H1 (cell line): ENCODE measurements at regions not wholly inside any gene's neighbourhood (a gene's known extent, or its start where the extent isn't known, plus 50 kb on each side); places are given as distances from the start of the nearest gene placed in this dataset.

Experiments
- CTCF ChIA-PET: fragments of 300-600 bp; sonication (Branson Sonifier 250); formaldehyde crosslinking; loops from one replicate; lab custom pipeline; 2021; ENCODE audit not compliant: partially characterized antibody; lab: Charles Lee
- POLR2A ChIA-PET: fragments of 300-600 bp; sonication (Branson Sonifier 250); formaldehyde crosslinking; loops from one replicate; lab custom pipeline; 2021; ENCODE audit warnings: inconsistent platforms; ENCODE audit not compliant: partially characterized antibody; lab: Charles Lee
- DNase-seq, 2 experiments: peaks; one replicate each; pipeline versions ENCODE4 v3.0.0 to v3.0.0-alpha.2; 2010 to 2022; ENCODE audit warnings: low spot score in 2 of 2, low read depth in 1 of 2, mixed read lengths in 1 of 2
- FAIRE-seq: peaks from 2 replicates; lab custom pipeline; 2011; peaks lifted over from hg19 to GRCh38; lab: Jason Lieb, UNC
- H2AFZ ChIP-seq: 2 replicates; pipeline ENCODE4 v1.8.1; 2012; ENCODE audit warnings: low read length, inconsistent platforms
- H2AK5ac ChIP-seq: 2 replicates; pipeline ENCODE4 v1.6.1; 2013; ENCODE audit warnings: low read depth, low read length
- H2BK120ac ChIP-seq: replicated peaks from 2 replicates; pipeline ENCODE3; 2013; ENCODE audit warnings: low read depth, low read length, inconsistent platforms
- H2BK12ac ChIP-seq: 2 replicates; pipeline ENCODE4 v1.6.1; 2013; ENCODE audit warnings: low read depth, low read length
- H2BK15ac ChIP-seq: 2 replicates; pipeline ENCODE4 v1.6.1; 2013; ENCODE audit warnings: low read length
- H2BK20ac ChIP-seq: 2 replicates; pipeline ENCODE4 v1.6.1; 2013; ENCODE audit warnings: low read length
- H2BK5ac ChIP-seq: 2 replicates; pipeline ENCODE4 v1.6.1; 2013; ENCODE audit warnings: low read depth, low read length
- H3K14ac ChIP-seq: 2 replicates; pipeline ENCODE4 v1.6.1; 2013; ENCODE audit warnings: inconsistent platforms; ENCODE audit not compliant: insufficient read length
- H3K18ac ChIP-seq: 2 replicates; pipeline ENCODE4 v1.6.1; 2013; ENCODE audit warnings: low read length; ENCODE audit errors: extremely low read depth
- H3K23ac ChIP-seq: 2 replicates; pipeline ENCODE4 v1.6.1; 2013; ENCODE audit warnings: inconsistent platforms; ENCODE audit not compliant: insufficient read length
- H3K23me2 ChIP-seq: 2 replicates; pipeline ENCODE4 v1.6.1; 2013; ENCODE audit warnings: low read depth, low read length
- H3K27ac ChIP-seq: 2 replicates; pipeline ENCODE4 v1.6.1; 2011; ENCODE audit warnings: low read depth, low read length, inconsistent platforms
- H3K27me3 ChIP-seq, 4 experiments: replicated peaks in 1 of 4; 1 replicate in 1 of 4; 2 replicates in 3 of 4; pipeline versions ENCODE4 v1.6.1 to v1.8.1; 2011 to 2013; ENCODE audit warnings: low read length in 3 of 4, mild to moderate bottlenecking in 3 of 4, inconsistent platforms in 2 of 4, mixed read lengths in 2 of 4, moderate library complexity in 1 of 4; ENCODE audit not compliant: control insufficient read depth in 3 of 4, insufficient read depth in 3 of 4; ENCODE audit errors: extremely low read depth in 1 of 4
- H3K36me3 ChIP-seq, 4 experiments: 2 replicates each; pipeline versions ENCODE4 v1.6.1 to v1.8.1; 2011 to 2013; ENCODE audit warnings: mild to moderate bottlenecking in 4 of 4, low read length in 3 of 4, moderate library complexity in 2 of 4, control low read depth in 1 of 4, inconsistent platforms in 1 of 4; ENCODE audit not compliant: insufficient read depth in 4 of 4, control insufficient read depth in 2 of 4
- H3K4ac ChIP-seq: replicated peaks from 2 replicates; pipeline ENCODE3; 2013; ENCODE audit warnings: low read length, low read depth, mixed read lengths, inconsistent platforms; ENCODE audit not compliant: insufficient read length
- H3K4me1 ChIP-seq, 4 experiments: replicated peaks in 1 of 4; 1 replicate in 1 of 4; 2 replicates in 3 of 4; pipeline versions ENCODE4 v1.6.1 to v1.8.1; 2011 to 2013; ENCODE audit warnings: low read length in 3 of 4, inconsistent platforms in 2 of 4, mixed read lengths in 1 of 4; ENCODE audit not compliant: insufficient read depth in 4 of 4, control insufficient read depth in 3 of 4
- H3K4me2 ChIP-seq, 2 experiments: 2 replicates each; pipeline versions ENCODE4 v1.6.1 to v1.8.1; 2011 to 2013; ENCODE audit warnings: low read depth in 2 of 2, low read length in 2 of 2, control low read depth in 1 of 2, inconsistent platforms in 1 of 2, mild to moderate bottlenecking in 1 of 2; ENCODE audit not compliant: insufficient read depth in 1 of 2
- H3K4me3 ChIP-seq, 4 experiments: fragments of 200-600, 300-600 bp in 1 of 4; sonication (generic), shearing (Covaris generic), sonication (Bioruptor Twin) in 1 of 4; 2 replicates each; pipeline versions ENCODE4 v1.5.1 to v1.8.1; 2011 to 2016; ENCODE audit warnings: low read length in 4 of 4, low read depth in 3 of 4, control low read depth in 2 of 4, inconsistent platforms in 2 of 4, mild to moderate bottlenecking in 2 of 4, mixed read lengths in 1 of 4, moderate library complexity in 1 of 4; ENCODE audit not compliant: insufficient read depth in 2 of 4; ENCODE audit errors: extremely low read depth in 1 of 4
- H3K56ac ChIP-seq: replicated peaks from 2 replicates; pipeline ENCODE3; 2013; ENCODE audit warnings: low read depth, mild to moderate bottlenecking, mixed read lengths, low read length, inconsistent platforms; ENCODE audit not compliant: insufficient read length
- H3K79me1 ChIP-seq: 2 replicates; pipeline ENCODE4 v1.6.1; 2013; ENCODE audit warnings: low read depth, low read length, control low read depth
- H3K79me2 ChIP-seq, 2 experiments: 2 replicates each; pipeline versions ENCODE4 v1.6.1 to v1.8.1; 2012 to 2013; ENCODE audit warnings: low read length in 2 of 2, mild to moderate bottlenecking in 2 of 2, inconsistent platforms in 1 of 2; ENCODE audit not compliant: insufficient read depth in 2 of 2, control insufficient read depth in 1 of 2
- H3K9ac ChIP-seq, 4 experiments: replicated peaks in 1 of 4; 1 replicate in 1 of 4; 2 replicates in 3 of 4; pipeline versions ENCODE4 v1.6.1 to v1.8.1; 2011 to 2013; ENCODE audit warnings: low read depth in 3 of 4, low read length in 3 of 4, control low read depth in 2 of 4, mild to moderate bottlenecking in 2 of 4, moderate library complexity in 2 of 4, inconsistent platforms in 1 of 4; ENCODE audit errors: extremely low read depth in 1 of 4
- H3K9me3 ChIP-seq, 2 experiments: 2 replicates each; pipeline versions ENCODE4 v1.6.1 to v1.8.1; 2012 to 2013; ENCODE audit warnings: mild to moderate bottlenecking in 2 of 2, moderate library complexity in 2 of 2, control low read depth in 1 of 2, inconsistent platforms in 1 of 2, low read depth in 1 of 2, low read length in 1 of 2, mixed read lengths in 1 of 2; ENCODE audit not compliant: insufficient read depth in 2 of 2
- H4K20me1 ChIP-seq, 2 experiments: replicated peaks in 1 of 2; 2 replicates each; pipeline versions ENCODE3 to v1.8.1; 2011 to 2013; ENCODE audit warnings: inconsistent platforms in 2 of 2, low read length in 2 of 2, mild to moderate bottlenecking in 1 of 2; ENCODE audit not compliant: insufficient read depth in 2 of 2, control insufficient read depth in 1 of 2
- H4K5ac ChIP-seq: 2 replicates; pipeline ENCODE4 v1.6.1; 2013; ENCODE audit warnings: low read length, low read depth, mixed read lengths, inconsistent platforms; ENCODE audit not compliant: insufficient read length
- H4K8ac ChIP-seq: 2 replicates; pipeline ENCODE4 v1.8.0; 2013; ENCODE audit warnings: mild to moderate bottlenecking, moderate library complexity, low read length, inconsistent platforms; ENCODE audit not compliant: insufficient read depth; ENCODE audit errors: extremely low read depth
- H4K91ac ChIP-seq: replicated peaks from 2 replicates; pipeline ENCODE3; 2013; ENCODE audit warnings: low read length, mixed read lengths, inconsistent platforms; ENCODE audit not compliant: insufficient read length
- ASH2L ChIP-seq: fragments of 200-600, 300-600 bp; sonication (generic); IDR thresholded peaks from one replicate; pipeline ENCODE4 v1.7.1; 2017; ENCODE audit warnings: low read length
- BRCA1 ChIP-seq: IDR thresholded peaks from 2 replicates; pipeline ENCODE4 v1.6.1; 2012; ENCODE audit warnings: low read depth, low read length, improper control_type of control experiment
- CEBPB ChIP-seq: IDR thresholded peaks from 2 replicates; pipeline ENCODE4 v1.6.1; 2012; ENCODE audit warnings: low read depth, low read length
- CTBP2 ChIP-seq: IDR thresholded peaks from 2 replicates; pipeline ENCODE4 v1.7.0; 2011; ENCODE audit warnings: borderline replicate concordance, mild to moderate bottlenecking, moderate library complexity, mixed read lengths, low read length; ENCODE audit not compliant: insufficient read depth, insufficient read length
- EGR1 ChIP-seq: IDR thresholded peaks from 2 replicates; pipeline ENCODE4 v1.6.1; 2011; ENCODE audit warnings: low read depth, low read length, borderline replicate concordance
- EP300 ChIP-seq, 2 experiments: IDR thresholded peaks; 1 replicate in 1 of 2; 2 replicates in 1 of 2; pipeline ENCODE4 v1.6.1; 2011 to 2012; ENCODE audit warnings: low read depth in 2 of 2, low read length in 2 of 2, mild to moderate bottlenecking in 2 of 2, borderline replicate concordance in 1 of 2, inconsistent platforms in 1 of 2, moderate library complexity in 1 of 2
- GTF2F1 ChIP-seq: IDR thresholded peaks from 2 replicates; pipeline ENCODE4 v1.6.1; 2012; ENCODE audit warnings: low read depth, low read length, improper control_type of control experiment, borderline replicate concordance
- KDM1A ChIP-seq: fragments of 200-600, 300-600 bp; sonication (generic); IDR thresholded peaks from 2 replicates; pipeline ENCODE4 v1.7.1; 2016; ENCODE audit warnings: mild to moderate bottlenecking, low read length, borderline replicate concordance
- POLR2AphosphoS5 ChIP-seq: IDR thresholded peaks from 2 replicates; pipeline ENCODE4 v1.6.1; 2011; ENCODE audit warnings: low read depth, low read length
- RAD21 ChIP-seq, 2 experiments: IDR thresholded peaks in 1 of 2; conservative IDR thresholded peaks in 1 of 2; 2 replicates each; pipeline ENCODE4 v1.6.1; 2011; ENCODE audit warnings: low read depth in 2 of 2, low read length in 2 of 2, improper control_type of control experiment in 1 of 2, inconsistent platforms in 1 of 2, mild to moderate bottlenecking in 1 of 2, moderate library complexity in 1 of 2
- RXRA ChIP-seq: IDR thresholded peaks from 2 replicates; pipeline ENCODE4 v1.6.1; 2011; ENCODE audit warnings: low read depth, mild to moderate bottlenecking, low read length, moderate library complexity; ENCODE audit not compliant: insufficient read depth
- SAP30 ChIP-seq: fragments of 300-600 bp; sonication (generic); IDR thresholded peaks from 2 replicates; pipeline ENCODE4 v1.7.1; 2012; ENCODE audit warnings: low read length, moderate library complexity, mild to moderate bottlenecking, inconsistent platforms; ENCODE audit not compliant: insufficient read depth, insufficient replicate concordance
- SUZ12 ChIP-seq: fragments of 200-600 bp; sonication (generic); IDR thresholded peaks from 2 replicates; pipeline ENCODE4 v1.6.1; 2012; ENCODE audit warnings: mild to moderate bottlenecking, inconsistent platforms, low read length, moderate library complexity, mixed read lengths
- ZNF274 ChIP-seq: IDR thresholded peaks from 2 replicates; pipeline ENCODE4 v1.7.0; 2012; ENCODE audit warnings: low read length, borderline replicate concordance; ENCODE audit errors: extremely low read depth
- WGBS, 2 experiments: shearing (Covaris generic) in 1 of 2; methylation state at CpG; one replicate each; pipeline versions ENCODE4 v1.1.6 to v1.1.7; 2013 to 2015; ENCODE audit warnings: low lambda C conversion rate in 2 of 2, mixed read lengths in 2 of 2, inconsistent platforms in 1 of 2, low coverage in 1 of 2, missing lambda C conversion rate in 1 of 2; ENCODE audit not compliant: insufficient replicate concordance in 2 of 2, insufficient coverage in 1 of 2, insufficient read length in 1 of 2; ENCODE audit errors: extremely low coverage in 1 of 2, missing lambda C conversion rate in 1 of 2; 5-methylcytosine and 5-hydroxymethylcytosine counted together

DNA sequence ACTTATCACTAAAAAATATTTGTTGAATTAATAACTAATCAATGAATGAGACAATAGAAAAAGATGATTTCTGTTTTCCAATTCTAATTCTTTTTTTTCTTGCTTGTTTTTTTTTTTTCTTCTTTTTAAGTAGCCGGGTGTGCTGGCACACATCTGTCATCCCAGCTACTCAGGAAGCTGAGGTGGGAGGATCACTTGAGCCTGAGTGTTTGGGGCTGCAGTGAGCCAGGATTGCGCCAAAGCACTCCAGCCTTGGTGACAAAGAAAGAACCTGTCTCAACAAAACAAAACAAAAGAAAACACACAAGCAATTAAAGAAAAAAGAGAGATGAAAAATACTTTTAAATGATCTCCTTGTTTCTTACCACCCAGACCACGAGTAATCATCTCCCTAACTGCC lies 1109.3 kb downstream of the REEP3 start:
- Histone ChIP-seq H3K18ac (no peak overlapping the region), H3K4me2 (no peak overlapping the region), H2AFZ (no peak overlapping the region), H3K4me1 (no peaks in the 10 kb centered on the region), H4K8ac (no peak overlapping the region), H2BK20ac (no peak overlapping the region), H3K23ac (no peak overlapping the region)
- no peak for DNase-seq
- TF ChIP-seq RXRA, result no peak
- no peak for TF ChIP-seq ASH2L
- no peak for TF ChIP-seq SAP30
- TF ChIP-seq BRCA1, result no peak
- TF ChIP-seq EP300 (IDR thresholded peaks at IDR 0.05; ENCODE audit: borderline replicate concordance in 1 of 2, low read depth in 2 of 2, low read length in 2 of 2), result no peak
- no peak for TF ChIP-seq CTBP2
- no peak for TF ChIP-seq CEBPB
- TF ChIP-seq RAD21 (IDR thresholded peaks at IDR 0.05 in 1 of 2, conservative IDR thresholded peaks at IDR 0.05 in 1 of 2; ENCODE audit: low read depth in 2 of 2, low read length in 2 of 2), result no peak
- TF ChIP-seq ZNF274, result no peak
- no peak for TF ChIP-seq SUZ12
- no peak for TF ChIP-seq KDM1A
- TF ChIP-seq POLR2AphosphoS5, result no peak
- TF ChIP-seq EGR1, result no peak
- TF ChIP-seq GTF2F1, result no peak
- TF ChIP-seq, all 59 proteins: peak for 0
- H3K79me2 ChIP-seq, result no peaks in the 10 kb centered on the region
- H3K14ac ChIP-seq, result no peak overlapping the region
- ChIA-PET CTCF (interaction anchor here (0.9 kb wide), 1 partner anchor 19 kb away, joined by 3 read pairs; no protein-coding TSS in a partner anchor), POLR2A (no interaction called here)
- no peak overlapping the region for H3K9ac ChIP-seq
- H3K79me1 ChIP-seq, result no peaks in the 10 kb centered on the region
- no peak overlapping the region for H2BK12ac ChIP-seq
- H3K4me3 ChIP-seq, result no peak overlapping the region
- no peak overlapping the region for H3K4ac ChIP-seq
- H2AK5ac ChIP-seq, result no peak overlapping the region
- no peaks in the 10 kb centered on the region for H3K27me3 ChIP-seq
- no peak overlapping the region for H4K5ac ChIP-seq
- FAIRE-seq, result no peak
- H3K56ac ChIP-seq, result no peak overlapping the region
- H3K36me3 ChIP-seq, result no peaks in the 10 kb centered on the region
- H2BK120ac ChIP-seq, result no peak overlapping the region
- H4K20me1 ChIP-seq, result no peaks in the 10 kb centered on the region
- H3K9me3 ChIP-seq, result no peaks in the 10 kb centered on the region
- H3K27ac ChIP-seq, result no peak overlapping the region
- H3K23me2 ChIP-seq, result no peaks in the 10 kb centered on the region
- 82% methylated on average over 3 of the region's 3 CpGs; no CpG with 5 or more reads in 1 of the 2 experiments for WGBS, 2 experiments
- no peak overlapping the region for H2BK15ac ChIP-seq
- no peak overlapping the region for H2BK5ac ChIP-seq
- H4K91ac ChIP-seq, result no peak overlapping the region
